Natural killer cell (primary cell): ENCODE measurements at regions not wholly inside any gene's neighbourhood (a gene's known extent, or its start where the extent isn't known, plus 50 kb on each side); places are given as distances from the start of the nearest gene placed in this dataset.

ENCODE experiments used
- ATAC-seq, 3 donors: fragments of 150-1000 bp in 2 of 3; fragments of 200-7000 bp in 1 of 3; cut with Tn5 transposase; 1 replicate in 1 of 3; 2 replicates in 2 of 3; pipeline ENCODE4 v1.10.0; 2021; ENCODE audit warnings: mild to moderate bottlenecking in 2 of 3, moderate library complexity in 2 of 3
- DNase-seq, 2 donors: peaks; one replicate each; pipeline versions ENCODE4 v3.0.0 to v3.0.0-alpha.2; 2013 to 2021; ENCODE audit warnings: mixed read lengths in 1 of 2
- H3K27ac ChIP-seq: one replicate; pipeline ENCODE4 v1.5.1; 2013; ENCODE audit warnings: mild to moderate bottlenecking, low read length
- H3K27me3 ChIP-seq: one replicate; pipeline ENCODE4 v1.6.1; 2013; ENCODE audit warnings: low read length; ENCODE audit not compliant: control insufficient read depth, insufficient read depth
- H3K36me3 ChIP-seq: one replicate; pipeline ENCODE4 v1.6.1; 2013; ENCODE audit warnings: low read length; ENCODE audit not compliant: control insufficient read depth, insufficient read depth
- H3K4me1 ChIP-seq: one replicate; pipeline ENCODE4 v1.6.1; 2013; ENCODE audit warnings: low read length; ENCODE audit not compliant: control insufficient read depth, insufficient read depth
- H3K4me3 ChIP-seq: one replicate; pipeline ENCODE4 v1.5.1; 2013; ENCODE audit warnings: low read length
- H3K9me3 ChIP-seq: one replicate; pipeline ENCODE4 v1.6.1; 2013; ENCODE audit warnings: low read length; ENCODE audit not compliant: control insufficient read depth, insufficient read depth
- H3K27ac Mint-ChIP-seq, 2 donors: one replicate each; pipeline ENCODE4 v1.8.0; 2022; ENCODE audit warnings: mild to moderate bottlenecking in 2 of 2, mixed read lengths in 2 of 2, moderate library complexity in 1 of 2
- H3K27me3 Mint-ChIP-seq, 2 donors: one replicate each; pipeline ENCODE4 v1.8.0; 2022; ENCODE audit warnings: low read depth in 2 of 2, mixed read lengths in 2 of 2
- H3K36me3 Mint-ChIP-seq: one replicate; pipeline ENCODE4 v1.8.0; 2022; ENCODE audit warnings: mixed read lengths
- H3K4me1 Mint-ChIP-seq, 2 donors: one replicate each; pipeline ENCODE4 v1.8.0; 2022; ENCODE audit warnings: mixed read lengths in 2 of 2
- H3K4me3 Mint-ChIP-seq: one replicate; pipeline ENCODE4 v1.8.0; 2022; ENCODE audit warnings: mild to moderate bottlenecking, moderate library complexity, mixed read lengths
- H3K9me3 Mint-ChIP-seq, 2 donors: one replicate each; pipeline ENCODE4 v1.8.0; 2022; ENCODE audit warnings: mixed read lengths in 2 of 2
- CTCF ChIP-seq: fragments of 200-600 bp; IDR thresholded peaks from one replicate; pipeline ENCODE4 v1.8.0; 2022; ENCODE audit warnings: antibody characterized with exemption
- WGBS: methylation state at CpG from one replicate; pipeline ENCODE4 v1.1.7; 2013; ENCODE audit warnings: missing lambda C conversion rate; ENCODE audit not compliant: insufficient coverage; 5-methylcytosine and 5-hydroxymethylcytosine counted together
- intact Hi-C: fragments of 100-400 bp; cut with micrococcal nuclease; formaldehyde crosslinking; loops from one replicate; pipeline ENCODE4 v1.14.2; 2022

- no peak overlapping the region for H3K27ac Mint-ChIP-seq
- no peak overlapping the region for H3K4me3 ChIP-seq
- no CpG with 5 or more reads among the region's 1 CpG for WGBS
- no peak for TF ChIP-seq CTCF
- no peaks in the 10 kb centered on the region for H3K9me3 ChIP-seq
- no peaks in the 10 kb centered on the region for H3K9me3 Mint-ChIP-seq
- no peak overlapping the region for H3K4me3 Mint-ChIP-seq
- H3K36me3 ChIP-seq = no peaks in the 10 kb centered on the region
- peaks cover 9 to 27% of the 10 kb centered on the region in 2 donors for H3K27me3 Mint-ChIP-seq
- no peaks in the 10 kb centered on the region for H3K4me1 ChIP-seq
- ATAC-seq (no peak), DNase-seq (no peak)
- intact Hi-C loops = no loop called here
- no peak overlapping the region for H3K27ac ChIP-seq
- H3K36me3 Mint-ChIP-seq = no peaks in the 10 kb centered on the region
- H3K27me3 ChIP-seq = no peaks in the 10 kb centered on the region
- H3K4me1 Mint-ChIP-seq = no peaks in the 10 kb centered on the region
These were observed 113.2 kb upstream of the PPFIA2 start for GRCh38 chr12:81872400-81872799.

DNA sequence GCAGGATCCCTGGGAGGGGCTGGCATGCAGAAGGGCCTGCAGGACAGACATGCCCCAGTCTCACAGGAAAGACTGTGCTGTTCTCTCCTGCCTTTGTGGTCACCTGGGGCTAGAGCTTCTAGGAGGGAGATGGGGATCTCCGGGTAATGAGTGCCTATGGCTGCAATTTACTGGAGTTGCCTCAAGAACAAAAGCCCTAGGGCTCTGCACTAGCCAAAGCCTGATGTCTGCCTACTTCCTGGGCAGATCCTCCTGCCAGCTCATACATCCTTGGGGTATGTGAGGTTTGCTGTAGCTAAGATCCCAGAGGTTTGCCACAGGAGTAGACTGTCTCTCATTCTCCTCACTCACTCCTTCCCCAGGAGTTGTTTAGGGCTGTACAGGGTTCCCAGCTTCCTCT lies 106.9 kb upstream of the PPFIA2 start:
- TF ChIP-seq CTCF = no peak
- no peaks in the 10 kb centered on the region for H3K36me3 ChIP-seq
- H3K36me3 Mint-ChIP-seq = no peaks in the 10 kb centered on the region
- 89% methylated on average over 1 of the region's 1 CpG for WGBS
- peaks cover 0 to 17% of the 10 kb centered on the region in 2 donors for H3K27me3 Mint-ChIP-seq
- no peak overlapping the region for H3K4me3 ChIP-seq
- no peaks in the 10 kb centered on the region for H3K27me3 ChIP-seq
- H3K27ac ChIP-seq = no peak overlapping the region
- no peaks in the 10 kb centered on the region for H3K4me1 Mint-ChIP-seq
- ATAC-seq (no peak), DNase-seq (no peak)
- no peaks in the 10 kb centered on the region for H3K9me3 ChIP-seq
- intact Hi-C loops = no loop called here
- H3K4me3 Mint-ChIP-seq = no peak overlapping the region
- H3K4me1 ChIP-seq = no peaks in the 10 kb centered on the region
- H3K9me3 Mint-ChIP-seq = no peaks in the 10 kb centered on the region
- H3K27ac Mint-ChIP-seq = no peak overlapping the region

GRCh38 chr12:81863406-81863805 lies 104.3 kb upstream of the PPFIA2 start:
- ATAC-seq (no peak), DNase-seq (no peak)
- Mint-ChIP-seq H3K27ac (no peak overlapping the region), H3K9me3 (no peaks in the 10 kb centered on the region), H3K4me1 (no peaks in the 10 kb centered on the region), H3K27me3 (peaks cover 4 to 17% of the 10 kb centered on the region in 2 donors), H3K4me3 (no peak overlapping the region), H3K36me3 (no peaks in the 10 kb centered on the region)
- Histone ChIP-seq H3K27ac (no peak overlapping the region), H3K4me1 (no peaks in the 10 kb centered on the region), H3K9me3 (no peaks in the 10 kb centered on the region), H3K36me3 (no peaks in the 10 kb centered on the region), H3K27me3 (no peaks in the 10 kb centered on the region), H3K4me3 (no peak overlapping the region)
- 85% methylated on average over 1 of the region's 1 CpG for WGBS
- no peak for TF ChIP-seq CTCF
- intact Hi-C loops = no loop called here

- Histone ChIP-seq H3K27me3 (no peaks in the 10 kb centered on the region), H3K27ac (no peak overlapping the region), H3K4me1 (no peaks in the 10 kb centered on the region), H3K36me3 (no peaks in the 10 kb centered on the region), H3K4me3 (no peak overlapping the region), H3K9me3 (no peaks in the 10 kb centered on the region)
- Mint-ChIP-seq H3K9me3 (no peaks in the 10 kb centered on the region), H3K36me3 (no peaks in the 10 kb centered on the region), H3K27me3 (peaks cover 0 to 4% of the 10 kb centered on the region in 2 donors), H3K27ac (no peak overlapping the region), H3K4me3 (no peak overlapping the region), H3K4me1 (no peaks in the 10 kb centered on the region)
- intact Hi-C loops = no loop called here
- WGBS = 38% methylated on average over 1 of the region's 3 CpGs
- no peak for ATAC-seq
- no peak for TF ChIP-seq CTCF
- DNase-seq = no peak
These were observed 100.4 kb upstream of the PPFIA2 start for GRCh38 chr12:81859521-81859920.
